22Rv1 (cell line): ENCODE measurements at regions not wholly inside any gene's neighbourhood (a gene's known extent, or its start where the extent isn't known, plus 50 kb on each side); places are given as distances from the start of the nearest gene placed in this dataset.
"Not testable (repeated sequence)": the region's sequence is repeated elsewhere in the genome, so short reads cannot be mapped to it uniquely, and the experiment has no call there.

Experiments used
- ZFX ChIP-seq: fragments of 450-650 bp; IDR thresholded peaks from 2 replicates; pipeline ENCODE4 v1.6.1; 2017; ENCODE audit warnings: antibody characterized with exemption, borderline replicate concordance
- TF ChIP-seq, protein P1 (sequence below): fragments of 450-650 bp; IDR thresholded peaks from 2 replicates; pipeline ENCODE4 v1.5.1; 2017; ENCODE audit warnings: mild to moderate bottlenecking

DNA sequence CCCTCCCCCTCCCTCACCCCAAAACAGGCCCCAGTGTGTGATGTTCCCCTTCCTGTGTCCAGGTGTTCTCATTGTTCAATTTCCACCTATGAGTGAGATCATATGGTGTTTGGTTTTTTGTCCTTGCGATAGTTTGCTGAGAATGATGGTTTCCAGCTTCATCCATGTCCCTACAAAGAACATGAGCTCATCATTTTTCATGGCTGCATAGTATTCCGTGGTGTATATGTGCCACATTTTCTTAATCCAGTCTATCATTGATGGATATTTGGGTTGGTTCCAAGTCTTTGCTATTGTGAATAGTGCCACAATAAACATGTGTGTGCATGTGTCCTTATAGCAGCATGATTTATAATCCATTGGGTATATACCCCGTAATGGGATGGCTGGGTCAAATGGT is 363.4 kb upstream of the MDFIC2 start:
- TF ChIP-seq, protein P1, sequence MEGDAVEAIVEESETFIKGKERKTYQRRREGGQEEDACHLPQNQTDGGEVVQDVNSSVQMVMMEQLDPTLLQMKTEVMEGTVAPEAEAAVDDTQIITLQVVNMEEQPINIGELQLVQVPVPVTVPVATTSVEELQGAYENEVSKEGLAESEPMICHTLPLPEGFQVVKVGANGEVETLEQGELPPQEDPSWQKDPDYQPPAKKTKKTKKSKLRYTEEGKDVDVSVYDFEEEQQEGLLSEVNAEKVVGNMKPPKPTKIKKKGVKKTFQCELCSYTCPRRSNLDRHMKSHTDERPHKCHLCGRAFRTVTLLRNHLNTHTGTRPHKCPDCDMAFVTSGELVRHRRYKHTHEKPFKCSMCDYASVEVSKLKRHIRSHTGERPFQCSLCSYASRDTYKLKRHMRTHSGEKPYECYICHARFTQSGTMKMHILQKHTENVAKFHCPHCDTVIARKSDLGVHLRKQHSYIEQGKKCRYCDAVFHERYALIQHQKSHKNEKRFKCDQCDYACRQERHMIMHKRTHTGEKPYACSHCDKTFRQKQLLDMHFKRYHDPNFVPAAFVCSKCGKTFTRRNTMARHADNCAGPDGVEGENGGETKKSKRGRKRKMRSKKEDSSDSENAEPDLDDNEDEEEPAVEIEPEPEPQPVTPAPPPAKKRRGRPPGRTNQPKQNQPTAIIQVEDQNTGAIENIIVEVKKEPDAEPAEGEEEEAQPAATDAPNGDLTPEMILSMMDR, result not testable (repeated sequence)
- TF ChIP-seq ZFX, result not testable (repeated sequence)
